Parathyroid adenoma (tissue), 2 donors: ENCODE measurements at regions not wholly inside any gene's neighbourhood (a gene's known extent, or its start where the extent isn't known, plus 50 kb on each side); places are given as distances from the start of the nearest gene placed in this dataset.

ENCODE experiments used
- H2AFZ ChIP-seq: fragments of 300-600 bp; sonication (generic); one replicate; pipeline ENCODE4 v1.7.0; 2017; ENCODE audit warnings: antibody characterized with exemption, mild to moderate bottlenecking
- H3K27ac ChIP-seq: fragments of 300-600 bp; sonication (generic); one replicate; pipeline ENCODE4 v1.7.0; 2017
- H3K27me3 ChIP-seq: fragments of 300-600 bp; sonication (generic); one replicate; pipeline ENCODE4 v1.7.0; 2017; ENCODE audit warnings: low read length; ENCODE audit not compliant: control insufficient read depth, insufficient read depth
- H3K36me3 ChIP-seq: fragments of 300-600 bp; sonication (generic); one replicate; pipeline ENCODE4 v1.7.0; 2017; ENCODE audit warnings: low read length; ENCODE audit not compliant: control insufficient read depth, insufficient read depth
- H3K4me1 ChIP-seq: fragments of 300-600 bp; sonication (generic); one replicate; pipeline ENCODE4 v1.7.0; 2017; ENCODE audit warnings: control low read depth
- H3K4me2 ChIP-seq: fragments of 300-600 bp; sonication (generic); one replicate; pipeline ENCODE4 v1.7.0; 2017; ENCODE audit warnings: low read length
- H3K4me3 ChIP-seq: fragments of 300-600 bp; sonication (generic); one replicate; pipeline ENCODE4 v1.7.0; 2017; ENCODE audit warnings: low read depth, low read length
- H3K79me2 ChIP-seq: fragments of 300-600 bp; sonication (generic); one replicate; pipeline ENCODE4 v1.7.0; 2017; ENCODE audit warnings: control low read depth
- H3K9ac ChIP-seq: fragments of 300-600 bp; sonication (generic); one replicate; pipeline ENCODE4 v1.7.0; 2017; ENCODE audit warnings: mild to moderate bottlenecking
- H3K9me3 ChIP-seq: fragments of 300-600 bp; sonication (generic); one replicate; pipeline ENCODE4 v1.7.0; 2017; ENCODE audit warnings: low read length; ENCODE audit not compliant: control insufficient read depth
- TF ChIP-seq, protein P1 (sequence below): fragments of 300-600 bp; sonication (generic); IDR thresholded peaks from one replicate; pipeline ENCODE4 v1.7.0; 2017; ENCODE audit warnings: antibody characterized with exemption, mild to moderate bottlenecking
- donor health status: primary hyperparathyroidism.

DNA sequence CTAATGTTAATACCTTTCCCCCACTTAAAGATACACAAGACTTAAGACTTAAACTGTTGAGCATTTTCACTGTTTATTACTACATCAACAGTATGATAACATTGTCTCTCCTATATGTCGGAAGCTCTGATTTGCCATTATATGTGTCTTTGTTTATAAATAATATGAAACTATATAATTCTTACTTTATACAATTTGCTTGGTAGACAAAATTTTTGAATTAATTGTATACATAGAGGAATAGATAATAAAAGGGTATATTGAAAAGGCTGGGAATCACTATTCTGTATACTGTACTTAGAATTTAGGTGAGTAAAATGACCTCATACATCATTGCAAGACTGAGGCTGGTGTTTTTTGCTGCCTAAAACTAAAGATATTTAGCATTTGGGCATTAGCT is 82.1 kb upstream of the HDAC9 start:
- H2AFZ ChIP-seq = no peak overlapping the region
- no peak overlapping the region for H3K27ac ChIP-seq
- no peak overlapping the region for H3K9ac ChIP-seq
- no peaks in the 10 kb centered on the region for H3K4me1 ChIP-seq
- no peak overlapping the region for H3K4me2 ChIP-seq
- no peaks in the 10 kb centered on the region for H3K27me3 ChIP-seq
- H3K79me2 ChIP-seq = no peaks in the 10 kb centered on the region
- no peaks in the 10 kb centered on the region for H3K36me3 ChIP-seq
- TF ChIP-seq, protein P1, sequence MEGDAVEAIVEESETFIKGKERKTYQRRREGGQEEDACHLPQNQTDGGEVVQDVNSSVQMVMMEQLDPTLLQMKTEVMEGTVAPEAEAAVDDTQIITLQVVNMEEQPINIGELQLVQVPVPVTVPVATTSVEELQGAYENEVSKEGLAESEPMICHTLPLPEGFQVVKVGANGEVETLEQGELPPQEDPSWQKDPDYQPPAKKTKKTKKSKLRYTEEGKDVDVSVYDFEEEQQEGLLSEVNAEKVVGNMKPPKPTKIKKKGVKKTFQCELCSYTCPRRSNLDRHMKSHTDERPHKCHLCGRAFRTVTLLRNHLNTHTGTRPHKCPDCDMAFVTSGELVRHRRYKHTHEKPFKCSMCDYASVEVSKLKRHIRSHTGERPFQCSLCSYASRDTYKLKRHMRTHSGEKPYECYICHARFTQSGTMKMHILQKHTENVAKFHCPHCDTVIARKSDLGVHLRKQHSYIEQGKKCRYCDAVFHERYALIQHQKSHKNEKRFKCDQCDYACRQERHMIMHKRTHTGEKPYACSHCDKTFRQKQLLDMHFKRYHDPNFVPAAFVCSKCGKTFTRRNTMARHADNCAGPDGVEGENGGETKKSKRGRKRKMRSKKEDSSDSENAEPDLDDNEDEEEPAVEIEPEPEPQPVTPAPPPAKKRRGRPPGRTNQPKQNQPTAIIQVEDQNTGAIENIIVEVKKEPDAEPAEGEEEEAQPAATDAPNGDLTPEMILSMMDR = no peak
- H3K4me3 ChIP-seq = no peak overlapping the region
- no peaks in the 10 kb centered on the region for H3K9me3 ChIP-seq

DNA sequence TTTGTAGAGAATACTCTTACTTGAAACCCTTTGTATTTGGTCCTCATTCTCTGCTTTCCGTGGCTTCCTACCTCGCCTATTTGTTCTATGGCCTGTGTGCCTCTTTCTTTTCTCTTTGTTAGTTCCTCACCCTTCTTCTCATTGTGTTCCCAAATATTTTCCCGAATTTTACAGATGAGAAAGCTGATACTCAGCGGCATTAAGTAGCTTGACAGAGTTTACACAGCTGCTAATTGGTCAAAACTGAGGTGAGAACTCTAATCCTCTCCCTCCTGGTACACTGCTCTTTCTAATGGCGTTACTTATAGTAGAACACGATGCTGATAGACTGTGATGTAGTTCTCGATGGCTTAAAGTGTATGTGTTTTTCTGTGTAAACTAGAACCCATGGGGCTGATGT is 80.7 kb upstream of the HDAC9 start:
- no peak overlapping the region for H3K4me3 ChIP-seq
- H3K9ac ChIP-seq = no peak overlapping the region
- H3K27me3 ChIP-seq = no peaks in the 10 kb centered on the region

DNA sequence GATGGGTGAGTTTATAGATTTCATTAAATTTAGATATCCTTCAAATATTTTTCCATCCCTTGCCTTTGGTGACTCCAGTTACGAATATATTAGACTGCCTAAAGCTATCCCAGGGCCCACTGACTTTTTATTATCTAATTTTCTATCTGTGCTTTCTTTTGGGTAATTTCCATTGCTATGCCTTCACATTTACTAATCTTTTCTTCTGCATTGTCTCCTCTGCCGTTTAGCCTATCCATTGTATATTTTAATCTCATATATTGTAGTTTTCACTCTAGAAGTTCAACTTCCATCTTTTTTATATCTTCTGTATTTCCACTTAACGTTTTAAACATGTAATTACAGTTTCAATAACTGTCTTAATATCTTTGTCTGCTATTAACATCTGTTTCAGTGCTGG is 78.6 kb upstream of the HDAC9 start:
- no peak overlapping the region for H3K27ac ChIP-seq
- no peaks in the 10 kb centered on the region for H3K9me3 ChIP-seq
- H3K27me3 ChIP-seq = no peaks in the 10 kb centered on the region
- TF ChIP-seq, protein P1 = no peak
- H3K79me2 ChIP-seq = no peaks in the 10 kb centered on the region
- H3K4me2 ChIP-seq = no peak overlapping the region
- H2AFZ ChIP-seq = no peak overlapping the region
- H3K36me3 ChIP-seq = no peaks in the 10 kb centered on the region
- no peaks in the 10 kb centered on the region for H3K4me1 ChIP-seq
- H3K4me3 ChIP-seq = no peak overlapping the region
- no peak overlapping the region for H3K9ac ChIP-seq

More for the DNA sequence above, 80.7 kb upstream of the HDAC9 start:
- Histone ChIP-seq H3K79me2 (no peaks in the 10 kb centered on the region), H3K36me3 (no peaks in the 10 kb centered on the region), H3K4me2 (no peak overlapping the region), H3K4me1 (no peaks in the 10 kb centered on the region), H2AFZ (no peak overlapping the region), H3K9me3 (no peaks in the 10 kb centered on the region), H3K27ac (no peak overlapping the region)
- TF ChIP-seq, protein P1 = no peak

DNA sequence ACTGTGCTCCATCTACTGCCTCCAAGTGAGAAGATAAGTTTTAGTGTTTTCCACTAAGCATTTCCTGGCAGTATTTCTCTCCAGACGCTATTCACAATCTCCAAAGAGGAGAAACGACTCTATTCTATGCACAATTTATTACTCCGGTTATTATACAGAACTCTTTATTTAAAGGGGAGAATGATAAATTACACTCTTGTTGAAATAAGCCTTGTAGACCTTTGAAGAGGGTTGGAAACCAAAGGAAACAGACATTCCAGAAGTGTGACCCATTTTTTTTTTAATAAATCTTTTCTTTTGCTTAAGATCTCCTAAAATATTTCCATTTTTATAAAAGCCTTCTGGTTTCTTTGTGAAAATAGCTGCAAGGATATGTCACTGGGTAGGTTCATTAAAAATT is 76.1 kb upstream of the HDAC9 start:
- Histone ChIP-seq H3K79me2 (no peaks in the 10 kb centered on the region), H3K4me3 (no peak overlapping the region), H2AFZ (no peak overlapping the region), H3K9me3 (no peaks in the 10 kb centered on the region), H3K27ac (no peak overlapping the region), H3K4me2 (no peak overlapping the region), H3K9ac (no peak overlapping the region), H3K36me3 (no peaks in the 10 kb centered on the region), H3K27me3 (no peaks in the 10 kb centered on the region), H3K4me1 (no peaks in the 10 kb centered on the region)
- TF ChIP-seq, protein P1 = no peak

DNA sequence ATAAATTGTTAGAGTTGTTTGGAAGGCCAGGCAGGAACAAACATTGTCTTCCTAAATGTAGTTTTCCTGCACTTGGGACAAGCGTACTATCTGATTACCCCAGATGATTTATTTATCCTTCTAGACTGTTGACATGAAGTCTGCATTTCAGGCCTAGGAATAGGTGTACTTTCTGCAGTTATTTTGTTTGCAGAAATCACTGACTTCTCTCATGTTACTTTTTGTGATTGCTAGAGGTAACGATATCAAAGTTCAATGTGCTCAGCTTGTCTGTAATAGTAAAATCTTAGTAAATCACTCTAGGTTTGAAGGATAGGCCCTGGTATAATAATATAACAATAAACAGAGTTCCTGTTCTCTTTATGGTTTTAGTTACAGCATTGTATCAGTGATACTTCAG is 75.4 kb upstream of the HDAC9 start:
- Histone ChIP-seq H3K27me3 (no peaks in the 10 kb centered on the region), H3K4me2 (no peak overlapping the region), H3K4me3 (no peak overlapping the region), H3K27ac (no peak overlapping the region), H3K9me3 (no peaks in the 10 kb centered on the region), H3K36me3 (no peaks in the 10 kb centered on the region), H2AFZ (no peak overlapping the region), H3K79me2 (no peaks in the 10 kb centered on the region), H3K4me1 (no peaks in the 10 kb centered on the region), H3K9ac (no peak overlapping the region)
- TF ChIP-seq, protein P1 = no peak
